ENCODE measurements at regions not wholly inside any gene's neighbourhood (a gene's known extent, or its start where the extent isn't known, plus 50 kb on each side); places are given as distances from the start of the nearest gene placed in this dataset.

DNA sequence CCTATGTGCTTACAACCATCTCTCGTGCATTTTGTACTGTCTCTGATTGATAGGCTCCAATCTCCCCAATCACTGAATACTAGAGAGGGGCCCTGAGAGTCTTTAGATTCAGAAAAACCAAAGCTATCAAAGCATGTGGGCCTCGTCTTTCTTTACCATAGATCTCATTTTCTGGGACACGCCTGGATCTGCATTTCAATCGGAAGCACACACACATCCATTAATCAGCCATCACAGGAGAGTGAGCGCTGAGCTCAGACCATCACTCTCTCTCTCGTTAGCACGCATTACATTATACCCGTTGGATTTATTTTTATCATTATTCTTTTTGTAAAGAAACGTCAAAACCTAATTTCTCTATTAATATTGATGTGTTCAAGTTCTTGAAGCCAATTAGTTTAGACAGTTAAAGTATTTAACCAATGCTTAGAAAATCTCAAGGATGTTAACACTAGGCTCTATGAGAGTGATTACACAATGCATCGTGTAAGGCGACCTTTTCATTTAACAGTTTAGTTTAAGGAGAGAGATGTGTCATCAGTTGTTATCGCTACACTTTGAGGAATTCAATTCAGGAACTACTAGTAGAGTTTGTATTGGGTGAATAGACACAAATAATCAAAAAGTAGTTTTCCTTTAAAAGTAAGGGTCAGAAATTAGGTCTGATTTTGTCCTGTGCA lies 650.7 kb downstream of the CDH8 start:
- H3K4me3 ChIP-seq (ENCODE audit: low read depth, low read length): no peak overlapping the region
- DNase-seq (ENCODE audit: low read depth): no peak
- TF ChIP-seq CTCF (IDR thresholded peaks at IDR 0.05; ENCODE audit: insufficient read depth, low read depth, low read length): no peak

- DNase-seq (ENCODE audit: low read depth): no peak
- no peak overlapping the region for H3K4me3 ChIP-seq (ENCODE audit: low read depth, low read length)
- no peak for TF ChIP-seq CTCF (IDR thresholded peaks at IDR 0.05; ENCODE audit: insufficient read depth, low read depth, low read length)
Measured at GRCh38 chr16:61382435-61382834, 653.8 kb downstream of the CDH8 start.

GRCh38 chr16:61379311-61379710 lies 656.9 kb downstream of the CDH8 start:
- TF ChIP-seq CTCF (IDR thresholded peaks at IDR 0.05; ENCODE audit: insufficient read depth, low read depth, low read length): no peak
- DNase-seq (ENCODE audit: low read depth): no peak
- H3K4me3 ChIP-seq (ENCODE audit: low read depth, low read length): no peak overlapping the region

GRCh38 chr16:61374071-61374470 lies 662.2 kb downstream of the CDH8 start:
- TF ChIP-seq CTCF (IDR thresholded peaks at IDR 0.05; ENCODE audit: insufficient read depth, low read depth, low read length): no peak
- no peak for DNase-seq (ENCODE audit: low read depth)

DNA sequence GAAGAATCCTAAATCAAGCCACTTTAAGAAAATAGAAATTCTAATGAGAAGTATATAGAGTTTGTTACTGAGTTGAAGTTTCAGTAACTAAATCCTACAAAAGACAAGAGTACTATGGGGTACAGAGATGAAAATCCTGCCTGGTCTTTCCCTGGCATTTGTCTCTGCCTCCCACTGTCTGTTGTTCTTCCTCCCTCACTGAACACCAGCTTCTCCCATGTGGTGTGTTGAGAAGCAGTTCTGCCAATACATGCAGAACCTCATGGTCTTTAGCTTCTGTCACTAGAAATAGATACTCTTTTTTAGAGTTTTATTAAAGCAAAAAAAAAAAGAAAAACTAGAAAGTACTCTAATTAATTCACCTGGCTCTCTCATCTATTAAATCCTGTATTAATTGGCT lies 664.4 kb downstream of the CDH8 start:
- no peak overlapping the region for H3K4me3 ChIP-seq (ENCODE audit: low read depth, low read length)
- TF ChIP-seq CTCF (IDR thresholded peaks at IDR 0.05; ENCODE audit: insufficient read depth, low read depth, low read length): no peak
- no peak for DNase-seq (ENCODE audit: low read depth)

More at GRCh38 chr16:61374071-61374470, 662.2 kb downstream of the CDH8 start:
- H3K4me3 ChIP-seq (ENCODE audit: low read depth, low read length): no peak overlapping the region

DNA sequence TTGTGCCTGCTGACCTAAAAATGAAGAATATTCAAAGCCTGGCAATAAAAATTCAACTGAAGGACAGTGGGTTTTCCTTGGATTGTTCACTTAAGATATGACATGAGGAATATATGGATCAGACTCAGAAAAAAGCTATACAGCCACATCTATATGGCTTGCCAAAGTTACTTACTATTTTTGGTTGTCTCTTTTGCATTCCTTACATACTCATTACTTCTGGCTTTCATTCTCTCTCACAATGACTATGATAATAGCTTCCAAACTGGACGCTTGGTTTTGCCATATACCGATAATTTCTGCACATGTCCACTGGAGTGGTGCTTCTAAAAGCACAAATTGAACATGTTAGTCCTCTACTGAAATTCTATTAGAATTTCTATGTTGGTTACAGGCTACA lies 664.9 kb downstream of the CDH8 start:
- no peak for TF ChIP-seq CTCF (IDR thresholded peaks at IDR 0.05; ENCODE audit: insufficient read depth, low read depth, low read length)
- no peak for DNase-seq (ENCODE audit: low read depth)
- no peak overlapping the region for H3K4me3 ChIP-seq (ENCODE audit: low read depth, low read length)

GRCh38 chr16:61370564-61370963 lies 665.7 kb downstream of the CDH8 start:
- TF ChIP-seq CTCF (IDR thresholded peaks at IDR 0.05; ENCODE audit: insufficient read depth, low read depth, low read length): no peak
- DNase-seq (ENCODE audit: low read depth): no peak
- H3K4me3 ChIP-seq (ENCODE audit: low read depth, low read length): no peak overlapping the region

Data from fibroblast of villous mesenchyme (primary cell).